ELF-1 (cell line): ENCODE measurements at regions not wholly inside any gene's neighbourhood (a gene's known extent, or its start where the extent isn't known, plus 50 kb on each side); places are given as distances from the start of the nearest gene placed in this dataset.

Source experiments
- DNase-seq: peaks from one replicate; pipeline ENCODE4 v3.0.0-alpha.2; 2016; ENCODE audit warnings: low read depth, low spot score

DNA sequence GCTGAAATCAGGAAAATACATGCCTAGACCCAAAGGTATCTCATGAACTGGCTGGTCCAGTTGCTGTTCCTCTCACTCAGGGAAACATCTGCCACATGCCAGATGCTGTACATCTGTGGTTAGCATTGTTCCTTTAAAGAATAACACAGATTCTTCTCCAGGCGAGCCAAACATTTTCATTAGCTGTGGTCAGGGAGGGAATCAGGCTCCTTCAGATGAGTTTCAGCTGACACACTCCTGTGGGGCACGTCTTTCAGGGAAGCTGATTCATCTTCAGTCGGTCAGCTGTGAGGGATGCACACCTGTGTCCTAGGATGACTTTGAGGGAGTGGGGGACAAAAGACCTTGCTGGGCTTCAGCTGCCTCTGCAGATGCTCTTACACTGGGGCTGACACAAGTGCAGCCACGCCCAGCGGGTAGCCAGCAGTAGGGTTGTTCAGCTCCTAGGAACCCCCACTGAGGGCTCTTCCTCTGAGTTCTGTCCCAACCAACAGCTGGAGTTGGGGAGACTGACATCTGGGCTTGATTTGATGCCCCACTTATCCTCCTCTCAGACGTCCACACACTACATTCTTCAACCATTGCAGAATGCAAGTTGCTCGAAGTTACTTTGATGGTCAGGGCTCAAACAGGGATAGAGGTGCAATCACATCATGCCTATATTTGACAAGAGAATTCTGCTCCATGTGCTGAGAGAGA lies 155.0 kb downstream of the NUAK1 start:
- DNase-seq, result no peak

GRCh38 chr12:105985383-105985782 lies 153.4 kb downstream of the NUAK1 start:
- no peak for DNase-seq

DNA sequence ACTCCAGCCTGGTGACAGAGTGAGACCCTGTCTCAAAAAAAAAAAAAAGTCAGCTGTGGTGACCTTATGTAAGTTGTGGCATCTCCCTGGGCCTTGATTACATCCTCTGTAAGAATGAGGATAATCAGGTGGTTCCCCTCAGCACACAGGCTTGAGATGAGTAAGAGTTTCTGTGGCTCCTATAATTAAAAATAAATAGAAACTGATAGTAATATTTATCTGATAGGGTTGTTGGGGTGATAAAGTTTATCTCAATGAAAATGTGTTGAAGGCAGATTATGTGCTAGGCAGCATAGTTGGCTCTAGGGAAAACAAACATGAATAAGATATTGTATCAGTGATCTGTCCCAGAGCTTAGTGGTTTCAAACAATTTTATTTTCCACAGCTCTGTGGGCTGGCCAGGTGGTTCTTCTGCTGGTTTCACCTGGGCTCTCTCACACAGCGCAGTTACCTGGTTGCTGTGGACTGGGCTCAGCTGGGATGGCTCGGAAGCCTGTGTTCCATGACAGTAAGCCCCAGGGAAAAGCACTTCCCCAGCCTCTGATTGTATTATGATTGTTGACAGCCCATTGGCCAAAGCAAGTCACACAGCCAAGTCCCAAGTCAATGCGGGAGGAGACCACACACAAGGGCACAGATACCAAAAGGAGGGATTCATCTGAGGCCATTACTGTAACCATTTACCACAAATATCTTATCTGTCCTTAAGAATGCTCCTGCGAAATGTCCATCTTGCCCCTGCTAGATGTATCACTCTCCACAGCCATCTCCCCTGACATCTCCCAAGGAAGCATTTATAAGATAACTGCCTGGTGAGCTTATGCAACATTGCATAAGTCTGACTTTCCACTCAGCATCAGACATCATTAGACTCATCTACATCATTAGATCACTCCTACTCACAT lies 151.7 kb downstream of the NUAK1 start:
- DNase-seq, result no peak

GRCh38 chr12:105987685-105988035 lies 151.1 kb downstream of the NUAK1 start:
- no peak for DNase-seq

DNA sequence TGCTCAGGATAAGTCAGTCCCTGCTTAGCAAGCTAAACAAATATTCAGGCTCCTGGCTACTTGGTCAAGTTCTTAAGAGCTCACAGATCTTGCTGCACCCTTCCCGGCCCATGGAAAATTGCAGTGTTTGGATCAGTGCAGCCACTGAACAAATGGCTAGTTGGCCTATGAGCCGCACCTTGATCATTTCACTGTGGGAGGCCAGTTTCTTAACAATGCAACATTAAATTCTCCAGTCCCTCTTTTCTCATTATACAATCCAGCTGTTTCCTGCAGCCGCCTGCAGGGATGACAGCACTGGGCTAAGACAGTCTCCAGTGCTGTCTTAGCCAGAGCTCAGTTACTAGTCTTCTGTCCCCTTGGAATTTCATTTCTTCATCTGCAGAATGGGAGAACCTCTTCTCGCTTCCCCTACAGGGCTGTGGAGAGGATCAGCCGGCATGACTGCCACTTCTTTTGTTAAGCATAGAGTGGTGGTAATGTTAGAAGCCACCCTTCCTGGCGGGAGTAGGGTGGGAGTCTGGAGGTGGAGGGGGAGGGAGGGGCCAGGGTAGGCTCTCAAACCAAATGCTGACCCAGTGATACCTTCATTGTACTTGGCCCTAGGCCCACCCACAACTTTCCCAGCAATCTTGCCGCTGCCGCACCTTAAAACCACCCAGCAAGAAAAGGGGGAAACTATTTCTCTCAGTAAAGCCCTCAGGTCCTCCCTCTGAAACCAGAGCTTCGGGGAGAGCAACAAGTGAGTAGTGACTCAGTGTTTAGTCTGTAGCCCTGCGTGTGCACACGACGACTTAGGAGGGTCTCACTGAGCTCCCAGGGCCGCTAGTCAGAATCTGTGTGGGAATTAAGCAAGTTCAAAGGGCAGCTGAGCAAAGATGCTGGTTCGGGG lies 145.7 kb downstream of the NUAK1 start:
- peak; percentile 31 for DNase-seq

DNA sequence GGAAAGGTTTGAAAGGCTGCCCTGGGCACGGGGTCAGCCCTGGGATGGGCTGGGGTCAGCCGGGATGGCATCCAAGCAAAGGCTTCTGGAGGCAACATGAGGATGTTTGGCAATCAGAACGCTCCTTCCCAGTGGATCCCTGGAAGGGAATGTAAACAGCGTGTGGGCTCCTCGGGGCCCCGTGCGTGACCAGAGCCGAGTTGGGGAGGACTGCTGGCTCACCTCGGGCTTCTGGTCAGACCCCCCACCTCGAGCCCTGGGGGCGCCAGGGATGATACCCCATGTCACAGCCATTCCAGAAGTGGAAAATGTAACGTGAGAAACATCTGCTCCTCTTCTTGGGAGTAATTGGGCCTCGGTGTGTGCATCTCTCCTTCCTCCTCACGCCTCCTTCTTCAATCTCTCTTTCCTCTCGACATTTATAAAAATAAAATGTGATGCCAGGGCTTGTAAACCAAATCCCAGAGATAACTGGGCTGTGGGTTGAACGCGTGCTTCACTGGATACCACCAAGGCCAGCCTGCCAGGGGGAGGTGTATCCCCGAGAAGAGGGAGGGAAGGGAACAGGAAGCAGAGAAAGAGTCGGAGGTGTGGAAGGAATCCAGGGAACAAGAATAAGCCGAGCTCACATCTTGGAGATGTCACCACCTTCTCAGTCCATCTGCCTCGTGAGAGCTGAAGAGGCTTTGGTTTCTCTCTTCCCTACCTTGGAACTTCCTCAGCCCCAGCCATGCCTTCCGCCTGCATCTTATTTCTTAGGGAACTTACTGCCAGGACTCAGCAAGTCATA lies 144.8 kb downstream of the NUAK1 start:
- no peak for DNase-seq

DNA sequence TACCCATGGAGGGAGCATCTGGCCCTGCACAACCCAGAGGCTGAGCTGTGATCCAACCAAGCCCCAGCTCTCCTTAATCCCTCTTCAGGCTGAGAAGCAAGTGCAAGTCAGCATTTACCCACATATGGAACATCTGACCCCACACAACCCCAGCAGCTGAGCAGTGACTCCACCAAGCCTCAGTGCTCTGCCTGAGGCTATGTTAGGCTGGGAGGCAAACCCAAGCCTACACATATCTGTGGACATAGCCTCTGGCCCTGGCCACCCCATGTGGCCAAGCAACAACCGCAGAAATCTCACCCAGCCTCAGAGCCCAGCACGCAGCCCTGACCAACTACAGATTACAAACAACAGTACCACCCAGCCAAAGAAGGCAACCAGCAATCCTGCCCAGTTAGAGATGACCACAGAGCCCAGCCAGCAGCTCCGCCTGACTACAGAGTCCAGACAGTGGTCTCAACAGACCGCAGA lies 142.8 kb downstream of the NUAK1 start:
- DNase-seq, result no peak

DNA sequence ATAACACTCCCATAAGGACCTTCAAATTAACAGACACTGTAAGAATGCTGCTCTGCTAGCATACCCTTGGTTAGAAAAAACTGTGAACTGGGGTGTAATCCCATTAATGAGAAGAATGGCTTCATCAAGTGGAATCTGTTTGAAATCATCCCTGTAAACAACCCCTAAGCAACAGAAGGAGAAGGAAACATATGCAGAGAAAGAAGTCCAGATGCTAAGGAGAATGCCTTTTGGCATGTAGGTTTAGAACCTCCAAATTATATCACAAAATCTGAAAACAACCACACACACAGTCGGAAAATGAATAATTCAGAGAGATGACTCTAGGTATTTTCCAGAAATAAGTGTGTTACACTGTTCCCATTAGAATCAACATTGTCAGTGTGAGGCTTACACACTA lies 140.2 kb downstream of the NUAK1 start:
- DNase-seq, result no peak

GRCh38 chr12:106000382-106001104 lies 138.2 kb downstream of the NUAK1 start:
- no peak for DNase-seq

DNA sequence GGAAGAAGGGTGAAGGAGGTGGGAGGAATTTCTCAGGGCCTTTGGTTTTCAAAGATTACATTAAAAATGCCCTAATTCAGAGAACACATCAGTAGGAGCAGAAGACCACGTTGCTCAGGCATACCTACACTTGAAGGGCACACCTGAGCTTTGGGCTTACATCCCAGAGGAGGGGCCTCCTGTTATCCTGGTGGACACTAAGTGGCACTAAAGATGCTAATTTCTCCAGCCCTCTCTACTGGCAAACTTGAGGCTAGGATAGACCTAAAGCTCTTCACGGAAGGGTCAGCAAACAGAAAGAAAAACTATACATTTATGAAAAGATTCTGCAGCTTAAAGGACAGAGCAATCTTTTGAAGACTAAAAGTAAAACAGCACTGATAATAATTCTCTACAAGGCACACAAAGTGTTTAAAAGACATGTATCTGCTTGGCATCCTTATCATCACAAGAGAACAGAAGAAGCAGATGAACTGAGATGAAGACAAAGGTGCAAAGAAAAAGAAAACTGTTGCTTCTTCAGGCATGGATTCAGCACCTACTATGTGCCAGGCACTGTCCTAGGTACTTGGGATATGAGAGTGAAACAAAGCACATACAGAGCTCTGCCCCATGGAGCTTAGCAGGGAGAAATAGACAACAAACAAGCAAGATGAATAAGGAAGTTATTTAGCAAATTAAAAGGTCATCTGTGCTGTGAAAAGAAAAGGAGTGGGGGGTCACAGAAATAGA lies 137.5 kb downstream of the NUAK1 start:
- no peak for DNase-seq

- no peak for DNase-seq
These were observed 136.9 kb downstream of the NUAK1 start for GRCh38 chr12:106001837-106002218.

- DNase-seq, result no peak
These were observed 135.5 kb downstream of the NUAK1 start for GRCh38 chr12:106003297-106003696.

- DNase-seq, result no peak
These were observed 134.5 kb downstream of the NUAK1 start for GRCh38 chr12:106004289-106004688.

DNA sequence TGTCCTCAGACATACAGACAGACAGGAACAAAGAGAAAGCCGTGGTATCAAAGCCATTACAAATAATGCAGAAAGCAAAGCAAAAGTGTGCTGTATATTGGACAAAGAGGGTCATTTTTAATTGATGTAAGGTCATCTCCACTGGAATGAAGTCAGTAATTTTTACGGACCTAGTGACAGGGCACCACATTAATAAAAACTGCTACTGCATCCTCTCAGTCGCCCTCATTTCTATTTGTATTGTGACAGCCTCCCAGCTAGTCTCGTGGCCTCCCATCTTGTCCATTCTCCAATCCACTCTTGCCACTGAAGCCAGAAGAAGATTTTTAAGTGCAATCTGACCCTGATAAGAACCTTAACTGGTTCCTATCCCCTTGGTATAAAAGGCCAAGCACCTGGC lies 132.4 kb downstream of the NUAK1 start:
- DNase-seq, result no peak

- DNase-seq, result no peak
These were observed 131.8 kb downstream of the NUAK1 start for GRCh38 chr12:106006940-106007339.

DNA sequence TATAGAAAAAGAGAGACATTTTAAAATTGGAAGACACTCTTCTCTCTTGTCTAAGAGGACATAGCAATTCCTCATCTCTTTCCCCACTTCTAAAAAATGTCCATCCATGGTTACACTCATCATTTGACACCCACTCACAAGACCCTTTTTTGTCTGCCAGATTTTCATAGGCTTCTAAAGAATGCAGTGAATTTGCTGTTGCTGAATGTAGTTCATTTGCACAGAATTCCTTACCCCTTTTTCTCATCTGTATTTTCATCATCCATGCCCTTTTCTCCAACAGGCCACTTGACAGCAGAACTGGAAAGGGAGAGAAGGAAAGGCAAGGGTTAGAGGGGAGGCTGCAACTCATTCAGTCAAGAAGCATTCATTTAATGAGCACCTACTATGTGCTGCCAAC lies 128.0 kb downstream of the NUAK1 start:
- DNase-seq, result no peak
